Astrocyte (in vitro differentiated cells and primary cell): ENCODE measurements at regions not wholly inside any gene's neighbourhood (a gene's known extent, or its start where the extent isn't known, plus 50 kb on each side); places are given as distances from the start of the nearest gene placed in this dataset.

ENCODE experiments used
- DNase-seq: peaks from one replicate; pipeline ENCODE4 v3.0.0-alpha.2; 2010; ENCODE audit warnings: low read depth
- FAIRE-seq: peaks from 2 replicates; lab custom pipeline; 2011; peaks lifted over from hg19 to GRCh38; lab: Jason Lieb, UNC
- H2AFZ ChIP-seq: 2 replicates; pipeline ENCODE4 v1.6.0; 2012; ENCODE audit warnings: low read depth, low read length, inconsistent platforms
- H3K27ac ChIP-seq: 2 replicates; pipeline ENCODE4 v1.5.1; 2011; ENCODE audit warnings: low read depth, low read length, inconsistent platforms
- H3K27me3 ChIP-seq: 2 replicates; pipeline ENCODE4 v1.6.0; 2011; ENCODE audit warnings: low read length, inconsistent platforms; ENCODE audit not compliant: insufficient read depth
- H3K36me3 ChIP-seq: 2 replicates; pipeline ENCODE4 v1.5.1; 2011; ENCODE audit warnings: low read length, inconsistent platforms; ENCODE audit not compliant: insufficient read depth
- H3K4me1 ChIP-seq: 2 replicates; pipeline ENCODE4 v1.5.1; 2011; ENCODE audit warnings: low read length, inconsistent platforms; ENCODE audit not compliant: insufficient read depth
- H3K4me2 ChIP-seq: 2 replicates; pipeline ENCODE4 v1.6.0; 2012; ENCODE audit warnings: low read length, inconsistent platforms
- H3K4me3 ChIP-seq: 2 replicates; pipeline ENCODE4 v1.5.1; 2011; ENCODE audit warnings: low read depth, mild to moderate bottlenecking, low read length, inconsistent platforms; ENCODE audit not compliant: insufficient read depth
- H3K79me2 ChIP-seq: 2 replicates; pipeline ENCODE4 v1.6.0; 2012; ENCODE audit warnings: mild to moderate bottlenecking, low read length, inconsistent platforms; ENCODE audit not compliant: insufficient read depth
- H3K9ac ChIP-seq: 2 replicates; pipeline ENCODE4 v1.6.0; 2012; ENCODE audit warnings: mild to moderate bottlenecking, low read length, inconsistent platforms
- H3K9me3 ChIP-seq: 2 replicates; pipeline ENCODE4 v1.5.1; 2012; ENCODE audit warnings: low read depth, mild to moderate bottlenecking, low read length, inconsistent platforms; ENCODE audit not compliant: insufficient read depth
- H4K20me1 ChIP-seq: 2 replicates; pipeline ENCODE4 v1.6.0; 2012; ENCODE audit warnings: low read length, inconsistent platforms; ENCODE audit not compliant: insufficient read depth
- H3K27ac Mint-ChIP-seq: one replicate; pipeline ENCODE4 v1.8.0; 2021; ENCODE audit warnings: mild to moderate bottlenecking, mixed read lengths; ENCODE audit not compliant: unreplicated experiment
- H3K27me3 Mint-ChIP-seq: one replicate; pipeline ENCODE4 v1.8.0; 2021; ENCODE audit warnings: low read depth, mixed read lengths; ENCODE audit not compliant: unreplicated experiment
- H3K36me3 Mint-ChIP-seq: one replicate; pipeline ENCODE4 v1.8.0; 2021; ENCODE audit warnings: low read depth, mixed read lengths; ENCODE audit not compliant: unreplicated experiment
- H3K4me1 Mint-ChIP-seq: one replicate; pipeline ENCODE4 v1.8.0; 2021; ENCODE audit warnings: low read depth, mixed read lengths; ENCODE audit not compliant: unreplicated experiment
- H3K4me3 Mint-ChIP-seq: one replicate; pipeline ENCODE4 v1.8.0; 2021; ENCODE audit warnings: mild to moderate bottlenecking, moderate library complexity, mixed read lengths; ENCODE audit not compliant: unreplicated experiment
- H3K9me3 Mint-ChIP-seq: one replicate; pipeline ENCODE4 v1.8.0; 2021; ENCODE audit warnings: mild to moderate bottlenecking, mixed read lengths; ENCODE audit not compliant: unreplicated experiment
- CTCF ChIP-seq: IDR thresholded peaks from 2 replicates; pipeline ENCODE4 v1.5.1; 2011; ENCODE audit warnings: low read depth, mild to moderate bottlenecking, inconsistent platforms, low read length, moderate library complexity; ENCODE audit not compliant: insufficient read depth
- EZH2 ChIP-seq: IDR thresholded peaks from 2 replicates; pipeline ENCODE4 v1.6.1; 2012; ENCODE audit warnings: mild to moderate bottlenecking, low read length, inconsistent platforms; ENCODE audit not compliant: insufficient read depth

DNA sequence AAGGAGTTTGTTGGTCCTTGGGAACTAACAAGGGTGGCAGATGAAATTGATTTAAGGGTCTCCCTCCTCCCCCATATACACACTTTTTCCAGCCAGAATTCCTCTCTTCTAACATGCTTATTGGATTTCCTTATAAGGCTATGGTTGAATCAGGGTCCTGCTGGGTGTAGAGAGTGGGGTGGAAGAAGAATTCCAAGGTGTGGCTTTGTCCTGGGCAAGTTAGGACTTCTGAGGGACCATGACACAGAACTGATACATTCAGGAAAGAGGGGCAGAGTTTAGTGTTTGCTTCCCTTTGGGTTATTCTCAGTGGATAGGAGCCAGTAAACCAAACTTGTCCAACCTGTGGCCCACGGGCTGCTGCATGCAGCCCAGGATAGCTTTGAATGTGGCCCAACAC lies 116.5 kb downstream of the SNX18 start:
- Mint-ChIP-seq H3K4me3 (no peak overlapping the region), H3K9me3 (peaks cover 10% of the 10 kb centered on the region), H3K27me3 (no peaks in the 10 kb centered on the region), H3K27ac (no peak overlapping the region), H3K36me3 (no peaks in the 10 kb centered on the region), H3K4me1 (peaks cover 3% of the 10 kb centered on the region)
- no peak for TF ChIP-seq CTCF
- TF ChIP-seq EZH2, result no peak
- Histone ChIP-seq H3K27ac (no peak overlapping the region), H4K20me1 (no peaks in the 10 kb centered on the region), H3K36me3 (no peaks in the 10 kb centered on the region), H3K9ac (no peak overlapping the region), H3K9me3 (no peaks in the 10 kb centered on the region), H3K79me2 (no peaks in the 10 kb centered on the region), H3K4me2 (no peak overlapping the region), H3K4me3 (no peak overlapping the region), H3K27me3 (no peaks in the 10 kb centered on the region), H2AFZ (no peak overlapping the region), H3K4me1 (no peaks in the 10 kb centered on the region)
- DNase-seq, result no peak
- FAIRE-seq, result no peak

GRCh38 chr5:54632131-54632701 lies 114.7 kb downstream of the SNX18 start:
- H3K27ac ChIP-seq, result no peak overlapping the region
- no peaks in the 10 kb centered on the region for H3K36me3 ChIP-seq
- H3K79me2 ChIP-seq, result no peaks in the 10 kb centered on the region
- H3K9ac ChIP-seq, result no peak overlapping the region
- no peaks in the 10 kb centered on the region for H3K27me3 ChIP-seq
- Mint-ChIP-seq H3K27me3 (peaks cover 7% of the 10 kb centered on the region), H3K9me3 (peaks cover 10% of the 10 kb centered on the region), H3K4me1 (peaks cover 3% of the 10 kb centered on the region), H3K4me3 (no peak overlapping the region), H3K27ac (no peak overlapping the region), H3K36me3 (peaks cover 2% of the 10 kb centered on the region)
- TF ChIP-seq CTCF, result no peak
- TF ChIP-seq EZH2, result no peak
- no peak overlapping the region for H2AFZ ChIP-seq
- FAIRE-seq (no peak), DNase-seq (no peak)
- no peak overlapping the region for H3K4me3 ChIP-seq
- no peak overlapping the region for H3K4me2 ChIP-seq
- H3K4me1 ChIP-seq, result no peaks in the 10 kb centered on the region
- no peaks in the 10 kb centered on the region for H3K9me3 ChIP-seq
- H4K20me1 ChIP-seq, result no peaks in the 10 kb centered on the region

DNA sequence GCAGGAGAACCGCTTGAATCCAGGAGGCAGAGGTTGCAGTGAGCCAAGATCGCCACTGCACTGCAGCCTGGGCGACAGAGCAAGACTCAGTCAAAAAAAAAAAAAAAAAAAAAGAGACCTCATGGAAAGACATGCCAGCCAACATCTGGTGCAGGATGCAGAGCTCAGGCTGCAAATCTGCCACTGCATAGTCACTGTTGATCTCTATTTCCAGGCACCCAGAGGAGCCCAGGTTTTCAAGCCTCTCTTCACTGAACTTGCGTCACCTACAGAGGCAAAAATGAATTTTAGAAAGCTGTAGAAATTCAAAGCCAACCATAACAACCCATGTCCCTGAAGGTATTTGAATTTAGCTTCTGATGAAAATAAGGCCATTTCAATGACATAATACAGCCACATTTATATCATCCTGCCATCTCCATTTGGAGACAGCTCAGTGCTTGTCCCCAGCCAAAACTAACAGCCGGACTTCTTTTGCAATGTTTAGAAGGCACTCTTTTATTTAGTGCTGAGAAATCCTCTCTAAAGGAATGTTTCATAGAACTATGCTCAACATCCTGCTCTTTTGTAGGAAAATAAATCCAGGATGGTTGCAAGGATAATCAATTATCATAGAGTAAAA lies 113.3 kb downstream of the SNX18 start:
- H3K4me1 Mint-ChIP-seq, result peaks cover 3% of the 10 kb centered on the region
- Histone ChIP-seq H3K4me2 (no peak overlapping the region), H3K27ac (no peak overlapping the region), H3K9me3 (no peaks in the 10 kb centered on the region), H3K36me3 (no peaks in the 10 kb centered on the region), H3K4me3 (no peak overlapping the region), H2AFZ (no peak overlapping the region), H3K4me1 (no peaks in the 10 kb centered on the region), H3K79me2 (no peaks in the 10 kb centered on the region), H4K20me1 (no peaks in the 10 kb centered on the region), H3K9ac (no peak overlapping the region), H3K27me3 (no peaks in the 10 kb centered on the region)
- FAIRE-seq (peak; percentile 87), DNase-seq (peak; percentile 41)
- no peak overlapping the region for H3K27ac Mint-ChIP-seq
- H3K36me3 Mint-ChIP-seq, result peaks cover 2% of the 10 kb centered on the region
- TF ChIP-seq EZH2 (no peak), CTCF (no peak)
- no peak overlapping the region for H3K4me3 Mint-ChIP-seq
- peaks cover 8% of the 10 kb centered on the region for H3K27me3 Mint-ChIP-seq
- peaks cover 10% of the 10 kb centered on the region for H3K9me3 Mint-ChIP-seq
